Loucy (cell line): ENCODE measurements at regions not wholly inside any gene's neighbourhood (a gene's known extent, or its start where the extent isn't known, plus 50 kb on each side); places are given as distances from the start of the nearest gene placed in this dataset.

Source experiments
- H2AFZ ChIP-seq: fragments of 200-600 bp; sonication (generic); 2 replicates; pipeline ENCODE4 v1.6.0; 2016; ENCODE audit warnings: antibody characterized with exemption, mild to moderate bottlenecking, low read length, moderate library complexity
- H3F3A ChIP-seq: fragments of 200-600 bp; 2 replicates; pipeline ENCODE4 v1.6.0; 2016; ENCODE audit warnings: antibody characterized with exemption, low read depth, mild to moderate bottlenecking
- H3K27me3 ChIP-seq: fragments of 200-600 bp; sonication (generic); 2 replicates; pipeline ENCODE4 v1.6.1; 2014; ENCODE audit warnings: low read length, mild to moderate bottlenecking; ENCODE audit not compliant: insufficient read depth, poor library complexity, severe bottlenecking
- H3K36me3 ChIP-seq: fragments of 200-600 bp; sonication (generic); 2 replicates; pipeline ENCODE4 v1.6.1; 2016; ENCODE audit warnings: low read length; ENCODE audit not compliant: insufficient read depth
- H3K4me1 ChIP-seq: fragments of 200-600 bp; sonication (generic); 2 replicates; pipeline ENCODE4 v1.5.1; 2014; ENCODE audit warnings: low read length, mild to moderate bottlenecking; ENCODE audit not compliant: insufficient read depth, poor library complexity, severe bottlenecking
- H3K4me2 ChIP-seq: fragments of 200-600 bp; sonication (generic); 2 replicates; pipeline ENCODE4 v1.6.0; 2014; ENCODE audit warnings: antibody characterized with exemption, low read length, low read depth, mild to moderate bottlenecking; ENCODE audit not compliant: poor library complexity, severe bottlenecking
- H3K4me3 ChIP-seq: fragments of 200-600 bp; sonication (generic); 2 replicates; pipeline ENCODE4 v1.5.1; 2014; ENCODE audit warnings: low read length, mild to moderate bottlenecking, mixed read lengths; ENCODE audit not compliant: poor library complexity, severe bottlenecking
- H3K79me2 ChIP-seq: fragments of 200-600 bp; sonication (generic); 2 replicates; pipeline ENCODE4 v1.6.1; 2014; ENCODE audit warnings: low read length; ENCODE audit not compliant: insufficient read depth
- H3K9ac ChIP-seq: fragments of 200-600 bp; sonication (generic); 2 replicates; pipeline ENCODE4 v1.6.0; 2014; ENCODE audit warnings: mild to moderate bottlenecking, low read depth, low read length, moderate library complexity; ENCODE audit not compliant: poor library complexity, severe bottlenecking
- H3K9me2 ChIP-seq: fragments of 200-600 bp; sonication (generic); replicated peaks from 2 replicates; pipeline ENCODE4 v1.6.1; 2016; ENCODE audit warnings: low read depth, low read length, mixed read lengths
- H3K9me3 ChIP-seq: fragments of 200-600 bp; sonication (generic); 2 replicates; pipeline ENCODE4 v1.6.1; 2014; ENCODE audit warnings: mild to moderate bottlenecking, antibody characterized with exemption, low read length, low read depth; ENCODE audit not compliant: insufficient read depth
- H4K20me1 ChIP-seq: fragments of 200-600 bp; sonication (generic); 2 replicates; pipeline ENCODE4 v1.6.0; 2014; ENCODE audit warnings: antibody characterized with exemption, low read length, mild to moderate bottlenecking; ENCODE audit not compliant: insufficient read depth, poor library complexity, severe bottlenecking
- CTCF ChIP-seq: fragments of 200-600 bp; sonication (generic); conservative IDR thresholded peaks from 2 replicates; pipeline ENCODE4 v1.5.1; 2014; ENCODE audit warnings: mild to moderate bottlenecking, antibody characterized with exemption, low read length
- EZH2phosphoT487 ChIP-seq: fragments of 200-600 bp; IDR thresholded peaks from 2 replicates; pipeline ENCODE4 v1.6.1; 2018; ENCODE audit warnings: antibody characterized with exemption, mild to moderate bottlenecking, moderate library complexity, borderline replicate concordance

- no peaks in the 10 kb centered on the region for H3F3A ChIP-seq
- H3K9ac ChIP-seq = no peak overlapping the region
- H3K27me3 ChIP-seq = no peaks in the 10 kb centered on the region
- H3K4me2 ChIP-seq = no peak overlapping the region
- TF ChIP-seq EZH2phosphoT487 (no peak), CTCF (no peak)
- no peaks in the 10 kb centered on the region for H4K20me1 ChIP-seq
- no peak overlapping the region for H2AFZ ChIP-seq
- H3K36me3 ChIP-seq = no peaks in the 10 kb centered on the region
- H3K9me2 ChIP-seq = no peaks in the 10 kb centered on the region
- no peaks in the 10 kb centered on the region for H3K4me1 ChIP-seq
- H3K79me2 ChIP-seq = no peaks in the 10 kb centered on the region
- no peaks in the 10 kb centered on the region for H3K9me3 ChIP-seq
- no peak overlapping the region for H3K4me3 ChIP-seq
Measured at GRCh38 chr2:237190966-237191713, 105.5 kb downstream of the COPS8 start.

DNA sequence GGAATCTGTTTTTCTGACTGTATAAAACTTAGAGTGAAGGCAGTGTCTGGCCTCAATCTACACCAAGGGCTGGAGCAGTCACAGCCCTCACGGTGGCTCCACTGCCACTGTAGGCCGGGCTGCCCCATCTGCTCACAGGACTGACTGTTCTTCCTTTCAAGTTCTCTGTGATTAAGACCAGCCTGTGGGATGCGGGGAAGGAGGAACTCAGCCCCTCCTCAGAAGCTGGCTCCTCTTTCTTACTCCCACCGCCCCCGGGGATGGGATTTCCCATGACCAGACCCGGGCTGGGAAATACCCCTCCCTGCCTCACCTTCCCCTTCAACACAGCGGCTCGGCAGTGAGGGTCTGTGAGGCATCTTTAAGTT lies 106.0 kb downstream of the COPS8 start:
- TF ChIP-seq EZH2phosphoT487 (no peak), CTCF (no peak)

DNA sequence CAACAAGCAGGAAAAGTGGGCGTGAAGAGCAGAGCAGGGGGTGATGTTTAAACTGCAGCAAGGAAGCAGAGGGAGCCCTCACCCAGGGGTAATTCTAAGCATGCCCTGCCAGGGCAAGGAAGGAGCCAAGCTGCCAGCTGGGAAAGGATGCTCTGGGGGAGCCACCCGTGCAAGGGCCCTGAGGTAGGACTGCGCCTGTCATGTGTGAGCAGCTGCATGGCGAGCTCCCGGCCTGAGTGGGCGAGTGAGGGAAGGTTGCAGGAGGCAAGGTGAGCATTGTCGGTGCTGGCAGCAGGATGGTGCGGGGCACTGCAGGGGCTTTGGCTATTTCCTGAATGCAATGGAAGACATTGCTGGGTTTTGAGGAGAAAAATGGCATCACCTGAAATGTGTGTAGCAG lies 107.2 kb downstream of the COPS8 start:
- Histone ChIP-seq H3K9me3 (no peaks in the 10 kb centered on the region), H3K4me2 (no peak overlapping the region), H3K9me2 (no peaks in the 10 kb centered on the region), H3K27me3 (no peaks in the 10 kb centered on the region), H3K36me3 (no peaks in the 10 kb centered on the region), H3F3A (no peaks in the 10 kb centered on the region), H3K9ac (no peak overlapping the region), H3K79me2 (no peaks in the 10 kb centered on the region), H4K20me1 (no peaks in the 10 kb centered on the region), H3K4me3 (no peak overlapping the region), H2AFZ (no peak overlapping the region), H3K4me1 (no peaks in the 10 kb centered on the region)
- TF ChIP-seq EZH2phosphoT487 = no peak
- TF ChIP-seq CTCF = no peak

More for the DNA sequence above, 106.0 kb downstream of the COPS8 start:
- H3F3A ChIP-seq = no peaks in the 10 kb centered on the region
- H3K27me3 ChIP-seq = no peaks in the 10 kb centered on the region
- H3K4me1 ChIP-seq = no peaks in the 10 kb centered on the region
- no peak overlapping the region for H2AFZ ChIP-seq
- H3K79me2 ChIP-seq = no peaks in the 10 kb centered on the region
- no peaks in the 10 kb centered on the region for H3K9me3 ChIP-seq
- no peak overlapping the region for H3K9ac ChIP-seq
- no peaks in the 10 kb centered on the region for H3K36me3 ChIP-seq
- H3K4me3 ChIP-seq = no peak overlapping the region
- H4K20me1 ChIP-seq = no peaks in the 10 kb centered on the region
- H3K9me2 ChIP-seq = no peaks in the 10 kb centered on the region
- H3K4me2 ChIP-seq = no peak overlapping the region
